Thyroid gland (tissue), 4 donors: ENCODE measurements at regions not wholly inside any gene's neighbourhood (a gene's known extent, or its start where the extent isn't known, plus 50 kb on each side); places are given as distances from the start of the nearest gene placed in this dataset.

ENCODE experiments used
- DNase-seq, 2 donors: peaks; one replicate each; pipeline ENCODE4 v3.0.0-alpha.2; 2019
- H3K27ac ChIP-seq, 3 donors: fragments of 200-600 bp; sonication (generic); 1 replicate in 2 of 3; 2 replicates in 1 of 3; pipeline ENCODE4 v1.5.1; 2016 to 2019; ENCODE audit warnings: mild to moderate bottlenecking in 1 of 3, moderate library complexity in 1 of 3
- H3K27me3 ChIP-seq: fragments of 200-600 bp; sonication (generic); one replicate; pipeline ENCODE4 v1.5.1; 2019
- H3K36me3 ChIP-seq, 2 donors: fragments of 200-600 bp; sonication (generic); one replicate each; pipeline ENCODE4 v1.5.1; 2016 to 2019
- H3K4me1 ChIP-seq, 2 donors: fragments of 200-600 bp; sonication (generic); one replicate each; pipeline ENCODE4 v1.5.1; 2017 to 2019
- H3K4me3 ChIP-seq, 3 donors: fragments of 200-600 bp; sonication (generic); replicated peaks in 1 of 3; 1 replicate in 2 of 3; 2 replicates in 1 of 3; pipeline ENCODE4 v1.5.1; 2016; ENCODE audit warnings: mild to moderate bottlenecking in 1 of 3
- H3K9me3 ChIP-seq: fragments of 200-600 bp; sonication (generic); one replicate; pipeline ENCODE4 v1.5.1; 2017
- POLR2A ChIP-seq, 2 donors: fragments of 450-650 bp; IDR thresholded peaks; one replicate each; pipeline ENCODE4 v1.6.1; 2017; ENCODE audit warnings: antibody characterized with exemption in 2 of 2, mild to moderate bottlenecking in 2 of 2, moderate library complexity in 1 of 2
- WGBS, 2 donors: methylation state at CpG; one replicate each; pipeline ENCODE4 v1.1.5; 2017; 5-methylcytosine and 5-hydroxymethylcytosine counted together
- intact Hi-C: fragments of 100-400 bp; cut with DNase I; formaldehyde crosslinking; loops from one replicate; pipeline ENCODE4 v1.15.1; 2023
- TF ChIP-seq, protein P1 (sequence below), 6 experiments: fragments of 200-600 bp in 3 of 6; fragments of 450-650 bp in 3 of 6; sonication (generic) in 3 of 6; IDR thresholded peaks; one replicate each; pipeline ENCODE4 v1.5.1; 2016 to 2019; ENCODE audit warnings: antibody characterized with exemption in 6 of 6, mild to moderate bottlenecking in 2 of 6, inconsistent platforms in 1 of 6, moderate library complexity in 1 of 6

DNA sequence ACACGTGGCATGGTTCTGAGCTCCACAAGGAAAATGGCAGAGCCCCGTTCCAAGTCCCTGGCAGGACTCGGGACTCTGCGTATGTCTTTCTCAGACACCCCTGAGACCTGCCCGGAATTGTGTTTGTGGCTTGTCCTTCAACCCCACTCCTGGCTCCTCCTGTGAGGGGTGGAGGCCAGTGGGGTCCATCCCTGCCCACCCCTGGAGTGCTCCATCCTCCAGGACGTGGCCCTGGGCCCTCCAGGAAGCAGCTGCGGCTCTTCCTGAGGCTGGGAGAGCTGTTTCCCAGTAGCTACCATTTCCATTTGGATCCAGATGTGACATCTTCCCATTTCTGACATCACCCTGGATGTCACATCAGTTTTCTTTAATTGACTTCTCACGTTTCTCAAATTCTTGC lies 118.7 kb upstream of the C1QTNF9B start:
- Histone ChIP-seq H3K4me3 (no peak overlapping the region), H3K27me3 (no peaks in the 10 kb centered on the region), H3K36me3 (no peaks in the 10 kb centered on the region), H3K9me3 (no peaks in the 10 kb centered on the region), H3K27ac (no peak overlapping the region), H3K4me1 (no peaks in the 10 kb centered on the region)
- intact Hi-C loops = no loop called here
- no peak for DNase-seq
- no peak for TF ChIP-seq POLR2A (IDR thresholded peaks at IDR 0.05)
- TF ChIP-seq, protein P1, sequence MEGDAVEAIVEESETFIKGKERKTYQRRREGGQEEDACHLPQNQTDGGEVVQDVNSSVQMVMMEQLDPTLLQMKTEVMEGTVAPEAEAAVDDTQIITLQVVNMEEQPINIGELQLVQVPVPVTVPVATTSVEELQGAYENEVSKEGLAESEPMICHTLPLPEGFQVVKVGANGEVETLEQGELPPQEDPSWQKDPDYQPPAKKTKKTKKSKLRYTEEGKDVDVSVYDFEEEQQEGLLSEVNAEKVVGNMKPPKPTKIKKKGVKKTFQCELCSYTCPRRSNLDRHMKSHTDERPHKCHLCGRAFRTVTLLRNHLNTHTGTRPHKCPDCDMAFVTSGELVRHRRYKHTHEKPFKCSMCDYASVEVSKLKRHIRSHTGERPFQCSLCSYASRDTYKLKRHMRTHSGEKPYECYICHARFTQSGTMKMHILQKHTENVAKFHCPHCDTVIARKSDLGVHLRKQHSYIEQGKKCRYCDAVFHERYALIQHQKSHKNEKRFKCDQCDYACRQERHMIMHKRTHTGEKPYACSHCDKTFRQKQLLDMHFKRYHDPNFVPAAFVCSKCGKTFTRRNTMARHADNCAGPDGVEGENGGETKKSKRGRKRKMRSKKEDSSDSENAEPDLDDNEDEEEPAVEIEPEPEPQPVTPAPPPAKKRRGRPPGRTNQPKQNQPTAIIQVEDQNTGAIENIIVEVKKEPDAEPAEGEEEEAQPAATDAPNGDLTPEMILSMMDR (IDR thresholded peaks at IDR 0.05) = no peak
- WGBS, 2 donors = 77 to 95% methylated on average over 7 to 8 of the region's 8 CpGs

DNA sequence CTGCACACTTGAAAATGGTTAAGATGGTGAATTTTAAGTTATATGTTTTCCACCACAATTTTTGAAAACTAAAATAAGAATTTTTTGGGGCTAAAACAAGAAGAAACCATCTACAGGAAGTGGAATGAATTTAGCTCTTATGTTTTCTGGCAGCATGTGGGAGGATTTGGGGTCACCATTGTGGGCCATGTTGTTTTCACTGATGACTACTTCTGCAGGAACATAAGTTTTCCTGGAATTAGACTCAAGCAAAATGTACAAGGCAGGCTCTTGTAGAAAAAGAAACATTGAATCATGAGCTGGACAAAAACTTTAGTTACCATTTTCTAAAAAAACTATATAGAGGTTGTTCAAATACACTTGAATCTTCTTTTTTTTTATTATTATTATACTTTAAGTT lies 125.3 kb upstream of the C1QTNF9B start:
- Histone ChIP-seq H3K36me3 (no peaks in the 10 kb centered on the region), H3K9me3 (no peaks in the 10 kb centered on the region), H3K4me1 (no peaks in the 10 kb centered on the region), H3K27ac (no peak overlapping the region), H3K4me3 (no peak overlapping the region), H3K27me3 (no peaks in the 10 kb centered on the region)
- intact Hi-C loops = loop anchor here (5.0 kb wide), 1 partner anchor 200 kb away; no protein-coding TSS in a partner anchor
- DNase-seq = no peak
- TF ChIP-seq, protein P1 (IDR thresholded peaks at IDR 0.05) = no peak
- TF ChIP-seq POLR2A (IDR thresholded peaks at IDR 0.05) = no peak

DNA sequence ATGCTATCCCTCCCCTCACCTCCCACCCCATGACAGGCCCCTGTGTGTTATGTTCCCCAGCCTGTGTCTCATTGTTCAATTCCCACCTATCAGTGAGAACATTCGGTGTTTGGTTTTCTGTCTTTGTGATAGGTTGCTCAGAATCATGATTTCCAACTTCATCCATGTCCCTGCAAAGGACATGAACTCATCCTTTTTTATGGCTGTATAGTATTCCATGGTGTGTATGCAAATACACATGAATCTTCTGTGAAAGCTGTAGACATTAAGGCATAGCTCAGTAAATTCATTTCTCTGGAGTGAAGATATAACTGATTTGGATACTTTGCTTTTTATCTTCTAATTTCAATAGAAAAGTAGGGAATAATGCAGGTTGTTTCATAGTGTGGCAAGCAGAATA lies 125.8 kb upstream of the C1QTNF9B start:
- Histone ChIP-seq H3K4me1 (no peaks in the 10 kb centered on the region), H3K36me3 (no peaks in the 10 kb centered on the region), H3K27ac (no peak overlapping the region), H3K27me3 (no peaks in the 10 kb centered on the region), H3K4me3 (no peak overlapping the region), H3K9me3 (no peaks in the 10 kb centered on the region)
- no peak for DNase-seq
- WGBS, 2 donors = 92 to 100% methylated on average over 1 of the region's 1 CpG
- intact Hi-C loops = loop anchor here (5.0 kb wide), 1 partner anchor 199 kb away; no protein-coding TSS in a partner anchor
- no peak for TF ChIP-seq POLR2A (IDR thresholded peaks at IDR 0.05)
- TF ChIP-seq, protein P1 (IDR thresholded peaks at IDR 0.05) = no peak

DNA sequence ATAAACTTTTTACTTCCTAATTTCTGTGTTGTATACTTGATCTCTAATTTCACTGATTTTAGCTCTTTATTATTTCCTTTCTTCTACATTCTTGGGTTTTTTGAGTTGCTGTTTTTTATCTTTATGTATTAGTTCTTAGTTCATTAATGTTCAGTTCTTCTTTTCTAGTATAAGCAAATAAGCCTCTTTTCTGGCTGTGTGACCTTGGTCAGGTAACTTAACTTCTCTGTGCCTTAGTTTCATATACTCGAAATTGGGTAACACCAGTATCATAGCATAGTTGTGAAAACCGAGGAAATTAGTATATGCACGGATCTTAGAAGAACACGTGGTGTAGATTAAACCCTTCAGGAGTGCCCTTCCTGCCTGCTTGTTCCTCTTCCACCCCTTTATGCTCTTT lies 130.2 kb upstream of the C1QTNF9B start:
- H3K27ac ChIP-seq = no peak overlapping the region
- peaks cover 0 to 3% of the 10 kb centered on the region in 2 donors for H3K4me1 ChIP-seq
- 71 to 74% methylated on average over 4 of the region's 4 CpGs for WGBS, 2 donors
- no peak for DNase-seq
- intact Hi-C loops = no loop called here
- no peaks in the 10 kb centered on the region for H3K36me3 ChIP-seq
- TF ChIP-seq POLR2A (IDR thresholded peaks at IDR 0.05) = no peak
- TF ChIP-seq, protein P1 (IDR thresholded peaks at IDR 0.05) = no peak
- no peaks in the 10 kb centered on the region for H3K27me3 ChIP-seq
- no peaks in the 10 kb centered on the region for H3K9me3 ChIP-seq
- H3K4me3 ChIP-seq = no peak overlapping the region

DNA sequence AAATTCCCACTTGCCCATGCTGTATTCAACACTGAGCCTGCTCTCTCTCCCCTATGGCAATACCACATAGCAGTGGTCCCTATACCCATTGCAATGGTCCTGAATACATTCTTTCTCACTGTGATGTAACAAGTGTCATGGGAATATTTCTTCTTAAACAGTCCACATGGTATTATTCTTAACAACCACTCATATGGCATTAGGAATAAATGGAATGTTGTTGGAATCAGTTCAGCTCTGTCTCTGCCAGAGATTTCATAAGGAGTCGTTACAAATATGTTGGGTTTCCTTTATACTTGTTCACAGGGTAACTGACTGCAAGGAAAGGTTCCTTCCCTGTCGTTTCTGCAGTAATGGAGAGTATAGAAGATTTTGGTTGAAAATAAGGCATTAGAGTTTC lies 128.3 kb upstream of the SPATA13 start:
- TF ChIP-seq, protein P1 (IDR thresholded peaks at IDR 0.05) = no peak
- TF ChIP-seq POLR2A (IDR thresholded peaks at IDR 0.05) = no peak
- no peak for DNase-seq
- WGBS, 2 donors = 30 to 44% methylated on average over 2 of the region's 2 CpGs

More for the DNA sequence above, 128.3 kb upstream of the SPATA13 start:
- H3K4me3 ChIP-seq = no peak overlapping the region
- peaks cover 0 to 26% of the 10 kb centered on the region in 2 donors for H3K4me1 ChIP-seq
- H3K36me3 ChIP-seq = no peaks in the 10 kb centered on the region
- intact Hi-C loops = no loop called here
- no peaks in the 10 kb centered on the region for H3K27me3 ChIP-seq
- H3K27ac ChIP-seq = no peak overlapping the region
- H3K9me3 ChIP-seq = no peaks in the 10 kb centered on the region
